PC-9 (cell line): ENCODE measurements at regions not wholly inside any gene's neighbourhood (a gene's known extent, or its start where the extent isn't known, plus 50 kb on each side); places are given as distances from the start of the nearest gene placed in this dataset.

Experiments used
- CTCF ChIP-seq: fragments of 200-600 bp; sonication (generic); conservative IDR thresholded peaks from 2 replicates; pipeline ENCODE4 v1.6.1; 2017; ENCODE audit warnings: mixed run types, antibody characterized with exemption, mild to moderate bottlenecking, moderate library complexity
- EZH2 ChIP-seq: fragments of 200-600 bp; sonication (generic); IDR thresholded peaks from 2 replicates; pipeline ENCODE4 v1.8.0; 2017; ENCODE audit warnings: antibody characterized with exemption, low read depth

GRCh38 chr10:121355161-121355560 is 243.1 kb downstream of the FGFR2 start:
- TF ChIP-seq CTCF, result no peak
- no peak for TF ChIP-seq EZH2
